CMK (cell line): ENCODE measurements at regions not wholly inside any gene's neighbourhood (a gene's known extent, or its start where the extent isn't known, plus 50 kb on each side); places are given as distances from the start of the nearest gene placed in this dataset.
"Not testable (repeated sequence)": the region's sequence is repeated elsewhere in the genome, so short reads cannot be mapped to it uniquely, and the experiment has no call there.

ENCODE experiments used
- DNase-seq: peaks from one replicate; pipeline ENCODE4 v3.0.0-alpha.2; 2010; ENCODE audit warnings: low read depth

GRCh38 chr6:169923468-169924464 lies 172.3 kb downstream of the ERMARD start:
- DNase-seq, result no peak

- DNase-seq, result no peak
Observed at GRCh38 chr6:169921853-169922824, 170.7 kb downstream of the ERMARD start.

GRCh38 chr6:169921217-169921616 lies 169.8 kb downstream of the ERMARD start:
- DNase-seq, result no peak

GRCh38 chr6:169920359-169921020 lies 169.1 kb downstream of the ERMARD start:
- DNase-seq, result no peak

- DNase-seq, result no peak
Observed at GRCh38 chr6:169918954-169919549, 167.6 kb downstream of the ERMARD start.

GRCh38 chr6:169918239-169918953 lies 167.0 kb downstream of the ERMARD start:
- DNase-seq, result no peak

- no peak for DNase-seq
Observed at GRCh38 chr6:169917153-169917552, 165.7 kb downstream of the ERMARD start.

- no peak for DNase-seq
Observed at GRCh38 chr6:169915769-169916550, 164.5 kb downstream of the ERMARD start.

GRCh38 chr6:169913745-169914144 lies 162.3 kb downstream of the ERMARD start:
- not testable (repeated sequence) for DNase-seq

GRCh38 chr6:169913096-169913638 lies 161.7 kb downstream of the ERMARD start:
- no peak for DNase-seq

- DNase-seq, result no peak
Observed at GRCh38 chr6:169912266-169913095, 161.1 kb downstream of the ERMARD start.

- no peak for DNase-seq
Observed at GRCh38 chr6:169911264-169912263, 160.1 kb downstream of the ERMARD start.

- no peak for DNase-seq
Observed at GRCh38 chr6:169909113-169909512, 157.7 kb downstream of the ERMARD start.

GRCh38 chr6:169908403-169908933 lies 157.0 kb downstream of the ERMARD start:
- DNase-seq, result no peak

GRCh38 chr6:169907419-169908115 lies 156.1 kb downstream of the ERMARD start:
- DNase-seq, result no peak

GRCh38 chr6:169906688-169907418 lies 155.4 kb downstream of the ERMARD start:
- DNase-seq, result no peak
